ENCODE measurements at regions not wholly inside any gene's neighbourhood (a gene's known extent, or its start where the extent isn't known, plus 50 kb on each side); places are given as distances from the start of the nearest gene placed in this dataset.
A peak's percentile ranks its signal among the peaks of the same experiment; 100 is the strongest.

DNA sequence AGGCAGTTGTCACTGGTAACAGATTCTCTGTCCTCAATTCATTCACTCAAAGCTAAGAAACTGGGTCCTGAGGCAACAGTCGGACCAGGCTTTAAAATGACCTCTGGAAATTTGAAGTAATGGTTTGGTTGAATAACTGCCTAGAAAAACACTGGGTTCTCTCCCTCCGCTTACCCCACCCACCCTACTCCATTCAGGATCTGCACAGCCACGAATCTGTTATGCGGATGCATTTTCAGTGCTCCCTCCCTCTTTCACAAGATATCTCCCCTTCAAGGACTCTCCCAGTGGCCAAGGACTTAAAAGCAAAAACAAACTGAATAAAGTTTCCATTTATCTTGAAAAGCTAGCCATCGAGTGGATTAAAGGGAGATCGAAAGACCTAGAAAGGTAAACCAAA, 260.2 kb upstream of the ANKRD55 start:
- Histone ChIP-seq H3K4me3 (no peak overlapping the region), H3K9me1 (ENCODE audit: control insufficient read depth, insufficient read depth, low read length) (no peaks in the 10 kb centered on the region), H2AFZ (ENCODE audit: low read depth, low read length) (peak overlapping the region; percentile 64), H3K36me3 (ENCODE audit: control insufficient read depth, insufficient read depth, low read length) (no peaks in the 10 kb centered on the region), H3K9me3 (replicated peaks; ENCODE audit: control insufficient read depth, insufficient read depth, low read depth, low read length) (0 out of 2 replicates have a peak, but pooled peaks cover 2% of the 10 kb centered on the region), H4K20me1 (replicated peaks; ENCODE audit: control insufficient read depth, insufficient read depth, low read length) (no peaks in the 10 kb centered on the region), H3K79me2 (ENCODE audit: control insufficient read depth, insufficient read depth, low read length) (no peaks in the 10 kb centered on the region), H3K4me1 (replicated peaks in 1 of 2; ENCODE audit: control insufficient read depth in 2 of 2, insufficient read depth in 2 of 2, low read length in 2 of 2) (peaks cover 10 to 46% of the 10 kb centered on the region in 2 experiments; a peak in 4 of 5 replicates), H3K9ac (ENCODE audit: insufficient read depth in 1 of 2, low read depth in 2 of 2, low read length in 2 of 2) (no peak overlapping the region), H3K27me3 (ENCODE audit: control insufficient read depth in 2 of 2, insufficient read depth in 2 of 2, low read length in 2 of 2) (no peaks in the 10 kb centered on the region), H3K27ac (ENCODE audit: extremely low read depth, low read depth, low read length) (no peak overlapping the region), H3K4me2 (ENCODE audit: insufficient read depth, low read length) (no peak overlapping the region)
- no TSS peak for BruUV-seq (replicated peaks)
- CTCF ChIA-PET (ENCODE audit: low intra/inter-chr PET ratio) = no interaction called here
- 56% methylated on average over 6 of the region's 6 CpGs for WGBS (ENCODE audit: insufficient coverage, low coverage, missing lambda C conversion rate)
- POLR2A ChIA-PET = no interaction called here
- intact Hi-C loops (cut with micrococcal nuclease) (no loop called here), in situ Hi-C loops (cut with MboI) (no loop called here)
- no peak for FAIRE-seq
- no peak for DNase-seq (ENCODE audit: extremely low read depth in 1 of 4, low spot score in 3 of 4)
- no peak for ATAC-seq
- no peak for TF ChIP-seq CREB3L1 (IDR thresholded peaks at IDR 0.05; ENCODE audit: borderline replicate concordance, low read depth)
- TF ChIP-seq GATA2 (CRISPR knock-in tag; IDR thresholded peaks at IDR 0.05) = no peak
- TF ChIP-seq SMAD1 (IDR thresholded peaks at IDR 0.05; ENCODE audit: low read depth, low read length, partially characterized antibody) = no peak
- TF ChIP-seq ZNF121 (CRISPR knock-in tag; conservative IDR thresholded peaks at IDR 0.05) = no peak
- TF ChIP-seq, protein P1, sequence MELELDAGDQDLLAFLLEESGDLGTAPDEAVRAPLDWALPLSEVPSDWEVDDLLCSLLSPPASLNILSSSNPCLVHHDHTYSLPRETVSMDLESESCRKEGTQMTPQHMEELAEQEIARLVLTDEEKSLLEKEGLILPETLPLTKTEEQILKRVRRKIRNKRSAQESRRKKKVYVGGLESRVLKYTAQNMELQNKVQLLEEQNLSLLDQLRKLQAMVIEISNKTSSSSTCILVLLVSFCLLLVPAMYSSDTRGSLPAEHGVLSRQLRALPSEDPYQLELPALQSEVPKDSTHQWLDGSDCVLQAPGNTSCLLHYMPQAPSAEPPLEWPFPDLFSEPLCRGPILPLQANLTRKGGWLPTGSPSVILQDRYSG (tag; conservative IDR thresholded peaks at IDR 0.05; ENCODE audit: low read depth) = no peak
- no peak for TF ChIP-seq CEBPG (CRISPR knock-in tag; IDR thresholded peaks at IDR 0.05)
- TF ChIP-seq CEBPG (tag; conservative IDR thresholded peaks at IDR 0.05 in 1 of 2, IDR thresholded peaks at IDR 0.05 in 1 of 2) = no peak
- TF ChIP-seq NFYB (IDR thresholded peaks at IDR 0.05; ENCODE audit: extremely low read depth, insufficient read length) = no peak
- TF ChIP-seq FOXO4 (CRISPR knock-in tag; IDR thresholded peaks at IDR 0.05) = no peak
- no peak for TF ChIP-seq TFE3 (CRISPR knock-in tag; IDR thresholded peaks at IDR 0.05)
- TF ChIP-seq KAT8 (IDR thresholded peaks at IDR 0.05; ENCODE audit: low read depth) = no peak
- TF ChIP-seq ZNF311 (CRISPR knock-in tag; IDR thresholded peaks at IDR 0.05) = no peak
- no peak for TF ChIP-seq ZNF668 (CRISPR knock-in tag; IDR thresholded peaks at IDR 0.05)
- no peak for TF ChIP-seq BHLHE40 (IDR thresholded peaks at IDR 0.05; ENCODE audit: low read length)
- no peak for TF ChIP-seq E4F1 (CRISPR knock-in tag; IDR thresholded peaks at IDR 0.05; ENCODE audit: borderline replicate concordance)
- TF ChIP-seq JUNB (CRISPR knock-in tag; conservative IDR thresholded peaks at IDR 0.05) = no peak

All from K562 (cell line).